AG09319 (cell line): ENCODE measurements at regions not wholly inside any gene's neighbourhood (a gene's known extent, or its start where the extent isn't known, plus 50 kb on each side); places are given as distances from the start of the nearest gene placed in this dataset.

Source experiments
- DNase-seq: peaks from one replicate; pipeline ENCODE4 v3.0.0-alpha.2; 2010; ENCODE audit warnings: low read depth; ENCODE audit errors: extremely low read depth
- TF ChIP-seq, protein P1 (sequence below): IDR thresholded peaks from 2 replicates; pipeline ENCODE4 v1.5.1; 2011; ENCODE audit warnings: low read depth, mild to moderate bottlenecking, inconsistent platforms, low read length, moderate library complexity

DNA sequence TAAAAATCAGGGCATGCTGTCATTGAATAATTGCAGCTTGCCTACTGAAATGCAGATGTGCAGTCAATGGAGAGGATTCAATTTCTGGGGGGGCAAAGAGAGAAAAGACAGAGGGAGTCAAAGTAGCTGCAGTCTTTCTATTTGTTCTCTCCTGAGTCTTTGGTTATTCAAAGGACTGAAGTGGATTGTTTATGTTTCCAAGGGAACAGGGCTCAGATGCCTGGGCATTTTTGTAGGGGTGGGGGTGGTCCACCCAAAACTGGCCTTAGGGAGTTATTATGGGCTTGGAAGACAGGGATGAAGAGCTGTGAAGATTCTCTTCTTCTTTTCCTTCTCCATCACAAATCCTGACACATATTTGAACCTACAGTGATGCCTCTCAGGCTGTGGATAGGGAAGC lies 408.8 kb upstream of the DAB1 start:
- TF ChIP-seq, protein P1, sequence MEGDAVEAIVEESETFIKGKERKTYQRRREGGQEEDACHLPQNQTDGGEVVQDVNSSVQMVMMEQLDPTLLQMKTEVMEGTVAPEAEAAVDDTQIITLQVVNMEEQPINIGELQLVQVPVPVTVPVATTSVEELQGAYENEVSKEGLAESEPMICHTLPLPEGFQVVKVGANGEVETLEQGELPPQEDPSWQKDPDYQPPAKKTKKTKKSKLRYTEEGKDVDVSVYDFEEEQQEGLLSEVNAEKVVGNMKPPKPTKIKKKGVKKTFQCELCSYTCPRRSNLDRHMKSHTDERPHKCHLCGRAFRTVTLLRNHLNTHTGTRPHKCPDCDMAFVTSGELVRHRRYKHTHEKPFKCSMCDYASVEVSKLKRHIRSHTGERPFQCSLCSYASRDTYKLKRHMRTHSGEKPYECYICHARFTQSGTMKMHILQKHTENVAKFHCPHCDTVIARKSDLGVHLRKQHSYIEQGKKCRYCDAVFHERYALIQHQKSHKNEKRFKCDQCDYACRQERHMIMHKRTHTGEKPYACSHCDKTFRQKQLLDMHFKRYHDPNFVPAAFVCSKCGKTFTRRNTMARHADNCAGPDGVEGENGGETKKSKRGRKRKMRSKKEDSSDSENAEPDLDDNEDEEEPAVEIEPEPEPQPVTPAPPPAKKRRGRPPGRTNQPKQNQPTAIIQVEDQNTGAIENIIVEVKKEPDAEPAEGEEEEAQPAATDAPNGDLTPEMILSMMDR = no peak
- DNase-seq = no peak

DNA sequence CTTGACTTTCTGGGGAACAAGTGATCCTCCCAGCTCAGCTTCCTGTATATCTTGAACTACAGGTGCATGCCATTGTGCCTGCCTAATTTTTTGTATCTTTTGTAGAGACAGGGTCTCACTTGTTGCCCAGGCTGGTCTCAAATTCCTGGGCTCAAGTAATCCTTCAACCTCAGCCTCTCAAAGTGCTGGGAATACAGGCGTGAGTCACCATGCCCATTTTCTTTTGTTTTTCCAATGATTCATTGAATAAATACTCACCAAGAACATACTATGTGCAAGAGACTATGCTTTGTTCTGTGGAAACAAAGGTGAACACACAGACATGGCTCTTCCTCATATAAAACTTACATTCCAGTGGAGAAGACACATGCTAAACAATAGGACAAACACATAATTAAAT lies 407.8 kb upstream of the DAB1 start:
- DNase-seq = no peak
- TF ChIP-seq, protein P1 = no peak

DNA sequence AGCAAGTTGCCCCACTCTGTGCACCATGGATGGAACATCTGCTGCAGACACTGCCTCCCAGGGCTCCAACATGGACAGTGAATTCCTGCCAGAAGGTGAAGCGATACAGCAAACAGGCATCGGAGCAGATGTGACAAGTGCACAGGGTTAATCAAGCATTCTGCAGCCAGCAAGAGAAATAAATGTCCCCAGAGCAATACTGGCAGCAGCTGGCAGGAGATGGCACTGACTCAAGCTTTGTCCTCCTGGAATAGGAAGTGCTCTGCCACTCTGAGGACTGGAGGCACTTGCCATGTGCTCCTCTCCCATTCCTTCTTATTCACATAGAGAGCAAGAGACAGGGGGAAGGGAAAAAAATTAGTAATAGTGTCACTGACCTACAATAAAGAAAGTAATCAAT lies 402.7 kb upstream of the DAB1 start:
- no peak for DNase-seq

DNA sequence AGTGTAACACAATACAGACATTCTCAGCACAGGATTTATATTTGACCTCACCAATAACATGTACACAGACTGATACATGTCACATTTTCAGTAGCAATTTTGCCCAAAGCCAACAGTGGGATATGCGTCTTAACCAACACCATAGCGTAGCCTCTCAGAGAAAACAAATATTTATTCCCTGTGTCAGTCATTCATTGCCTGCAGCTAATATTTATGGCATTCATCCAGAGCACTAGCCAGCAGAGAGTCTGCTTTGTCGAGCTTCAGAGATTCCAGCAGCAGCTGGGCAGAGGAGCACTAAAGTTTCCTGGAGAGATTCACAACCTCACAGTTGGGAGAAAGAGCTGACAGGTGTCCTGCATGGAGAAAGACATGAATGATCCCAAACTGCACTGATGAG lies 400.7 kb upstream of the DAB1 start:
- TF ChIP-seq, protein P1 = no peak
- no peak for DNase-seq

More for the DNA sequence above, 402.7 kb upstream of the DAB1 start:
- TF ChIP-seq, protein P1 = no peak

DNA sequence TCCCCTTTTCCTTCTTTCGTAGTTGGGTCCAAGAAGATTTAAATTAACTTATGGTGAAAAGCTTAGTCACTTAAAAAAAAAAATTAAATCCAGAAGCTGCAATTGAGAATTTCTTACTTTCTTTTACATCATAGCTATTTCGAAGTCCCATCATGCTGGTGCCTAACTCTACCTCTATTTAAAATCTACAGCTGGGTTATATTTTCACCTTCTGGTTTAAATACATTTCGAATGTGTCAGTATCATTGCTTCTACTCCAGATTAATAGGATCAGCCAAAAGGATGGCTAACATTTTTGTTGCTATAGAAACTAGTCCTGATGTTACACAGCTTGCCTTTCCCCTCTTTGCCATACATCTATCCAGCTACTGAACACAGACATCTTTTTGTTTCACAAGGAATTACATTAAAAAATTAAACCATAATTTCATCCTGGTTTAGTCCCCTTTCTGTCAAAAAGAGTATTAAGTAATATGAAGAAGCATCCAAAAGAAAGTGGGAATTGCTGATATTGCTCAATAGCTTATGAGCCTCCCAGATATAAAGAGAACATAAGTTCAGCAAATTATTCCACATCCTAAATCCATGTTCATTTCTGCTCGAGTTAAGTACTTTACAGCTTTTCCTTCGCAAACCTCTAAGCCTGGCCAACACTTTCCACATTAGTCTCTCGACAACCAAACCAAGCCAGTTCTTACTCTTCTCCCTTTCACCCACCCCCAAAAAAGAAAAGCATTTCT lies 396.7 kb upstream of the DAB1 start:
- no peak for DNase-seq
- TF ChIP-seq, protein P1 = no peak

DNA sequence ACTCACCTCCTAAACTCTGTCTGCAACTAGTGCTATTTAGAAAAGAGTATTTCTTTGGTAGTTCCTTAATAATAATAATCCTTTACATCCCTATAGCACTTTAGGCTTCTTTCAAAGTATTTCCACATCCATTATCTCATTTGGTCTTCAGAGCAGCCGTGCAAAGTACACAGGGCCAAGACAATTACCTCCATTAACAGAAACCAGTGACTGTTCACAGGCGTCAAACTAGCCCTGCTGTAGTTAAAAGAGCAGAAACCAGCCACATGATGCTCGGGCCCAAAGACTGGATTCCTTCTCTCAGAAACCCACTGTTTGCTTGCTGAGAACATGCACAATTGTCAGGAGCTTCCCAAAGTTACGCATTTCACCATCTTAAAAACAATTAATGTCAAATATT lies 396.0 kb upstream of the DAB1 start:
- TF ChIP-seq, protein P1 = no peak
- no peak for DNase-seq

DNA sequence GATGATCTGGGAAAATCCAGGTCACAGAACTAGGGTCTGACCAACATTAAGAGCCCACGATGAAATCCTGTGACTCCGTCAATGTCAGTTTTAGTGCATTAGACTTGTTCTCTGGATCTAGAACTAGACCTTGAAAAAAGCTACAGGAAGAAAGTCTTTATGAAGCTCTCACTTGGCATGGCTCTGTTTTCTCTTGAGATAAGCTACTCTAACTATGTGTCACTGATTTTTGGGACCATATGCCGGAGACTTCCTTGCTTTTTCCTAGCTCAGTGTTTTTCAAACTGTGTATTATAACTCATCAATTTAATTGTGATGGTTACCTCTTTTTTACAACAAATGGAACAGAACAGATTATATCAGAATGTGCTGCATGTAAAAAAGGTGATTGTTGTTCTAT lies 379.7 kb upstream of the DAB1 start:
- no peak for DNase-seq
- TF ChIP-seq, protein P1 = no peak
